GM18868 (cell line): ENCODE measurements at regions not wholly inside any gene's neighbourhood (a gene's known extent, or its start where the extent isn't known, plus 50 kb on each side); places are given as distances from the start of the nearest gene placed in this dataset.

Experiments used
- ATAC-seq: cut with Tn5 transposase; IDR thresholded peaks from one replicate; pipeline ENCODE4 v1.9.1; 2021; ENCODE audit warnings: mild to moderate bottlenecking, moderate library complexity; ENCODE audit not compliant: unreplicated experiment

DNA sequence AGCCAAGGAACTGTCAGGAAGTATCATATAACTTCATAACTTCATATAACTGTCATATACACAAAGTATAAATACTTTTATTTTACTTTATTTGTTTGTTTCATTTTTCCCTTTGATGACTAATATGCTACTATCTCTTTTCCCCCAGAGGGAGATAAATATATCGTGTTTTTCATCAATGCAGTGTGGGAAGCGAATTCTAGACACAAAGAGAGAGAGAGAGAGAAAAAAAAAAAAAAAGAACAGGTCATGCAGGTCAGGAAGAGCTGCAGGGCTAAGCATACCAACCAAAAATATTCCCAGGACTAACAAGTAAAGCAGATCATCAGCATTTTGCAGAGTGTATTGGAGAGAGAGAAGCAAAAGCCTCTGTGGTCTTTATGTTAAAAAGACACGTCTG is 1849.2 kb downstream of the STIM2 start:
- ATAC-seq = no peak

- no peak for ATAC-seq
These were observed 1862.7 kb downstream of the STIM2 start for GRCh38 chr4:28723371-28723770.

GRCh38 chr4:28724239-28724638 is 1863.6 kb downstream of the STIM2 start:
- no peak for ATAC-seq

DNA sequence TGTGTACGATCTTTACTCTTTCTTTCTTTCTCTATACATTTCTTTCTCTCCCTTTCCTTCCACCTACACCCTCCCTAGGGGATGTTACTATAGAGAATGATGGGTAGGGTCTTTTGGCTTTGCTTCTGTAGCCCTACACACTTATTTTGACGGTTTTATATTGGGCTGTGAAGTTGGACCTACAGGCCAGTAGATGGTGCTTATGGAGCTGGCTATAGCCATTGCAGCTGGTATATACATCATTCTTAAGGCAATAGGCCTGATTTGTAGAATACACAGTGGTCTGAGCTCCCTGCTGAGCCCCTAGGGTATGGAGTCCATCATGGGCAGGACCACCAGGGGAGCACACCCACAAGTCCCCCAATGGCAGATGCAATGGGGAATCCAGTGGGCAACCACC is 1869.7 kb downstream of the STIM2 start:
- no peak for ATAC-seq

DNA sequence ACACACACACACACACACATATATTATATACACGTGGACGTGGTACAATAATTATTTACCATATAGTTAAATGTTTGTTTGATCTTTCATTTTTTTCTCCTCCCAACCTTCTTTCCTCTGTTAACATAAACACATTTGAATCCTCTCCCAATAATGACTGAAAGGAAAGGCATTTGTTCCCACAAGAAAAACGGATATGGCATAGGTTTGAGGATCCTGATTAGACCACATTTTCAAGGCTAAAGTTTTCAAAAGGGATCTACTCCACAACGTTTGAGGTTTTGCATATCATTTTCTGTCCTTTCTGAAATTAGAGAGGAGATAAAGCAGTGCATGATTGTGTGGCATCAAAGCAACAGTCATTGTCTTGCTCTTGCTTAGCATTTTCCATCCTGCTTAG is 1883.4 kb downstream of the STIM2 start:
- no peak for ATAC-seq

DNA sequence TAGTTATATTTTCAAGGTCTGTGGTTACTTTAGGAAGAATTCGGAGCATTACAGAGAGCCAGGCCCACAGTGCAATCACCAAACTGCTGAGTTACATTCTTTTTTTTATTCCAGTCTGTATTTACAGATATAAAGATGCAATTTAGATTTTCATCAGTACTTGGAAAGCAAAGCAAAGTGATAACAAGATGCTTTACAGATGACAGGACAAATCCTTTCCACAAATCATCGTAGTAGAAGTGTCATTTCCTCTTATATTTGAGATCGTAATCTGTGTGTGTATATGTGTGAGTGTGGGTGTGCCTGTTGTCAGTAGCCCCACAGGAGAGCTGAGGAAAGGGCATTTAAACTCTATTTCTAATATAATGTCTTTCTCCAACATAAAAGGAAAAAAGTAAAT is 1893.7 kb downstream of the STIM2 start:
- no peak for ATAC-seq

- ATAC-seq = no peak
These were observed 1894.4 kb downstream of the STIM2 start for GRCh38 chr4:28755081-28755480.

- ATAC-seq = no peak
These were observed 1898.4 kb downstream of the STIM2 start for GRCh38 chr4:28759064-28759463.

- no peak for ATAC-seq
These were observed 1899.4 kb downstream of the STIM2 start for GRCh38 chr4:28760003-28760402.

DNA sequence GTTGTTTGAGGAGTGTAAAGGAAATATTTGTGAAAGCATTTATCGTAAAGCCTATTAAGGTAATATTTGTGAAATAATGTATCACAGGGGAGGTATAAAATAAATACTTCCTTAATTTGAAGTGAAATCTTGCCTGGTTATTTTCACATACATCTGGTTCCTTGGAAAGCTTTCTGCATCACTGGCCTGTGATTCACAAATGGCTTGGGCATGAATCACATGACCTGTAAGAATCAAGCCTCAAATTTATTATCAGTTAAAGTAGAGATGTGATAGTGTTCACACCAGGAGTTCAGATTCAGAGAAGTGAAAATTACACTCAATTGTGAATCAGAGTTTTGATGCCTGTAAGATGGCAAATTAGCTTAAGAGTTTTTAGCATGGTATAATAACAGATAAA is 1911.4 kb downstream of the STIM2 start:
- ATAC-seq = no peak

GRCh38 chr4:28772788-28773187 is 1912.1 kb downstream of the STIM2 start:
- no peak for ATAC-seq

DNA sequence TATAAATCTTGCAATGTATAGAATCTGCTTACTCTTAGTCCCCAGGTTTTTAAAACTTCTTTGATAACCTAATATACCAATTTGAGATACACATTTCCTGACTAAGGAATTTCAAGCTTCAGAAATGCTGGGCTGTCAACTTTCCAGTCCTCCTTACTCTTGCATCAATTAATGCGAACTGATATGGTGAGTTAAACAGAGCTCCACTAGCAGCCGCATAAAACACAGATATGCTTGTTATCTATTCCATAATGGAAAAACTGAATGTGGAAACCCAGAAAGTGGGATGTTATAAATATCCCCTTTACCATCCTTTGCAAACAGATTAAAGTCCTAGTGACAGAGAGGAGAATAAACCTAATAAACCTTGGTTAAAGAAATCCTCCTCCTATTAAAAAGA is 1913.7 kb downstream of the STIM2 start:
- no peak for ATAC-seq

DNA sequence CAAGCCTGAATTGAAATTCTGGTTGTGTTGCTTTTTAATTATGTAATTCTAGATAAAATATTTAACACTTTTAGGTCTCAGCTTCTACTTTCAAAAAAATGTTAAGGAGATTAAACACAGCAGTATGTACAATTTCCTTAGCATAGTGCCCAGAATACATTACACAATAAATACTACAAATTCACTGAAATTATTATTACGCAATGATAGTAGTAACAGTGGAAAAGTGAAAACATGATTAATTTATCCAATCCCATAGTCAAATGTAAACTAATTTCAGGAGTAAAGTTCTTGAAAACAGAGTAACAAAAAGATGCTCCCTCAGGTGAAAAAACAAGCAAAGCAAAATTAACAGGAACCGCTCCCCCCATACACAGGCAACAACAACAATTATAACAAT is 1915.4 kb downstream of the STIM2 start:
- ATAC-seq = no peak

- ATAC-seq = no peak
These were observed 1923.5 kb downstream of the STIM2 start for GRCh38 chr4:28784188-28784587.

DNA sequence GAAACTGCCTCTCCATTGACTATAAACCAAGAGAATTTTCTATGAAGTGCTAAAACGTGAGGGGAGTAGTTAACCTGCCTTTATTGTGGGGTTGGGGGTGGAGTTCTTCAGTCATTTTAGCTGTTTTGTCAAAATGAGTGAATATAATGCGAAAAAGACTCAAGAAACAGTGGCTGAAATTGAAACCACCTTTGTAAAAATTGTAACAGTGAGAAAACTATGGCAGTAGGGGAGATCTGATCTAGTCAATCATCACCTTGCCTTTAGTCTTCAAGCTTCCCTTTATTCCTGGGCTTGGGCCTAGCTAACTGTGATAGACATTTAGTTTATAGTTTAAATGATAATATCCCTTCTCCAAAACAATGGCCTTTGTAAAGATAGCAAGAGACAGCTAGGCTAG is 1927.3 kb downstream of the STIM2 start:
- ATAC-seq = no peak

- no peak for ATAC-seq
These were observed 1928.4 kb downstream of the STIM2 start for GRCh38 chr4:28788929-28789490.

- ATAC-seq = no peak
These were observed 1927.1 kb upstream of the PCDH7 start for GRCh38 chr4:28792917-28793597.

- ATAC-seq = no peak
These were observed 1920.5 kb upstream of the PCDH7 start for GRCh38 chr4:28799696-28800095.

DNA sequence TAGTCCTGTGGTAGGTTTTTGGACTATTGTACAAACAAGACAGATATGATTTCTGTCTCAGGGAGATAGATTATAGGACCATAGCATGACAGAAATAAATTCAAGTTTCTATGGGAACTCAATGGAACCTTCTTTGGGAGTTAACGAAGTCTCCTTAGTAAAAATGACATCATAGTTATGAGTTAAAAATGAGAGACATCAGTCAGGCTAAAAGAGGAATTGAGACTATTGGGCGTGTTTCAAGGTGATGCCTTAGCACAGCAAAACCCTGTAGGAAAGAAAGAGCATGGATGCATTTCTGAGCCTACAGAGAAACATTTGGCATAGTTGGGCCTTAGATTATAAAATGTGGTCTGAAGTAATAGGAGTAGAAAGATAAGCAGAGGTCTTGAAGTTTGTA is 1909.1 kb upstream of the PCDH7 start:
- ATAC-seq = no peak

GRCh38 chr4:28822163-28822562 is 1898.0 kb upstream of the PCDH7 start:
- no peak for ATAC-seq

DNA sequence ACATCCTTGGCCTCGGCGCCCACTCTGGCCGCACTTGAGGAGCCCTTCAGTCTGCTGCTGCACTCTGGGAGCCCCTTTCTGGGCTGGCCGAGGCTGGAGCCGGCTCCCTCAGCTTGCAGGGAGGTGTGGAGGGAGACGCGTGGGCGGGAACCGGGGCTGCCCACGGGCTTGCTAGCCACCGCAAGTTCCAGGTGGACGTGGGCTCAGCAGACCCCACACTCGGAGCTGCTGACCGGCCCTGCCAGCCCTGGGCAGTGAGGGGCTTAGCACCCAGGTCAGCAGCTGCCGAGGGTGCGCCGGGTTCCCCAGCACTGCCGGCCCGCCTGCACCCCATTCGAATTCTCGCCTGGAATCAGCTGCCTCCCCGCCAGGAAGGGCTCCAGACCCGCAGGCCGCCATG is 1892.3 kb upstream of the PCDH7 start:
- no peak for ATAC-seq

DNA sequence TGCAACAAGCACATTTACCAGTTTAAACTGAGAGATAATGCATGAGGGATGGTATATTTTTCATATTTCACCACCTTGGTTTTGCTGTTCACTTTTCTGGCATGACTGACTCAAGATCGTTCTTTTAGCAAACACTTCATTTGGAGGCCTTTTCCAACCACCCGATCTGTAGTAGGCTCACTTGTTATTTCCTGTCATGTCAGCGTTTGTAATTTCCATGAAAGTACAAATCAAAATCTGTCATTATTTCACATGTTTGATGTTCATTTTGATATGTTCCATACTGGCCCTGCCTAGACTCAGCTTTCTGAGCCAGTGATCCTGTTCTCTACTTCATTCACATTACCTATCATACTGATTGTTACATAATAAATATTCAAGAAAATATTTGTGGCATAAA is 1888.3 kb upstream of the PCDH7 start:
- ATAC-seq = no peak

GRCh38 chr4:28832444-28832843 is 1887.7 kb upstream of the PCDH7 start:
- ATAC-seq = no peak
